ENCODE measurements at regions not wholly inside any gene's neighbourhood (a gene's known extent, or its start where the extent isn't known, plus 50 kb on each side); places are given as distances from the start of the nearest gene placed in this dataset.

- no peak overlapping the region for H3K4me3 ChIP-seq (ENCODE audit: low read depth, low read length)
- DNase-seq (ENCODE audit: low read depth), result peak; percentile 94
- no peak for TF ChIP-seq CTCF (conservative IDR thresholded peaks at IDR 0.05; ENCODE audit: low read depth, low read length)
These were observed 194.6 kb downstream of the POSTN start for GRCh38 chr13:37403776-37404527.

- H3K4me3 ChIP-seq (ENCODE audit: low read depth, low read length), result no peak overlapping the region
- no peak for DNase-seq (ENCODE audit: low read depth)
- TF ChIP-seq CTCF (conservative IDR thresholded peaks at IDR 0.05; ENCODE audit: low read depth, low read length), result no peak
These were observed 196.8 kb downstream of the POSTN start for GRCh38 chr13:37401721-37402120.

- no peak for TF ChIP-seq CTCF (conservative IDR thresholded peaks at IDR 0.05; ENCODE audit: low read depth, low read length)
- H3K4me3 ChIP-seq (ENCODE audit: low read depth, low read length), result no peak overlapping the region
- no peak for DNase-seq (ENCODE audit: low read depth)
These were observed 201.0 kb downstream of the POSTN start for GRCh38 chr13:37397535-37397934.

GRCh38 chr13:37395544-37395943, 203.0 kb downstream of the POSTN start:
- no peak for TF ChIP-seq CTCF (conservative IDR thresholded peaks at IDR 0.05; ENCODE audit: low read depth, low read length)
- H3K4me3 ChIP-seq (ENCODE audit: low read depth, low read length), result no peak overlapping the region
- no peak for DNase-seq (ENCODE audit: low read depth)

- DNase-seq (ENCODE audit: low read depth), result no peak
- no peak overlapping the region for H3K4me3 ChIP-seq (ENCODE audit: low read depth, low read length)
- no peak for TF ChIP-seq CTCF (conservative IDR thresholded peaks at IDR 0.05; ENCODE audit: low read depth, low read length)
These were observed 206.2 kb downstream of the POSTN start for GRCh38 chr13:37392389-37392788.

GRCh38 chr13:37390735-37391134, 207.8 kb downstream of the POSTN start:
- H3K4me3 ChIP-seq (ENCODE audit: low read depth, low read length), result no peak overlapping the region
- no peak for TF ChIP-seq CTCF (conservative IDR thresholded peaks at IDR 0.05; ENCODE audit: low read depth, low read length)
- no peak for DNase-seq (ENCODE audit: low read depth)

Measured in choroid plexus epithelial cell (primary cell).